Fibroblast of pulmonary artery (primary cell): ENCODE measurements at regions not wholly inside any gene's neighbourhood (a gene's known extent, or its start where the extent isn't known, plus 50 kb on each side); places are given as distances from the start of the nearest gene placed in this dataset.

Experiments
- DNase-seq: peaks from one replicate; pipeline ENCODE4 v3.0.0-alpha.2; 2010; ENCODE audit warnings: low read depth
- H3K4me3 ChIP-seq: replicated peaks from 2 replicates; pipeline ENCODE4 v1.5.1; 2011; ENCODE audit warnings: low read depth, mild to moderate bottlenecking, control low read depth, low read length, moderate library complexity
- CTCF ChIP-seq: IDR thresholded peaks from 2 replicates; pipeline ENCODE4 v1.5.1; 2011; ENCODE audit warnings: mild to moderate bottlenecking, control low read depth, low read length, inconsistent platforms; ENCODE audit errors: missing control alignments

GRCh38 chr5:2260211-2261003 is 377.7 kb upstream of the IRX4 start:
- H3K4me3 ChIP-seq: no peak overlapping the region
- no peak for DNase-seq
- TF ChIP-seq CTCF: no peak

GRCh38 chr5:2259494-2260107 is 376.9 kb upstream of the IRX4 start:
- no peak overlapping the region for H3K4me3 ChIP-seq
- no peak for DNase-seq
- TF ChIP-seq CTCF: no peak

GRCh38 chr5:2258861-2259260 is 376.1 kb upstream of the IRX4 start:
- DNase-seq: no peak
- no peak for TF ChIP-seq CTCF
- H3K4me3 ChIP-seq: no peak overlapping the region

GRCh38 chr5:2257326-2258244 is 374.9 kb upstream of the IRX4 start:
- no peak for TF ChIP-seq CTCF
- no peak for DNase-seq
- no peak overlapping the region for H3K4me3 ChIP-seq

- DNase-seq: no peak
- no peak overlapping the region for H3K4me3 ChIP-seq
- TF ChIP-seq CTCF: no peak
These were observed 374.1 kb upstream of the IRX4 start for GRCh38 chr5:2256691-2257280.

GRCh38 chr5:2255915-2256690 is 373.4 kb upstream of the IRX4 start:
- DNase-seq: no peak
- no peak overlapping the region for H3K4me3 ChIP-seq
- TF ChIP-seq CTCF: no peak
